ENCODE measurements at regions not wholly inside any gene's neighbourhood (a gene's known extent, or its start where the extent isn't known, plus 50 kb on each side); places are given as distances from the start of the nearest gene placed in this dataset.

- Histone ChIP-seq H2AK5ac (ENCODE audit: insufficient read length, low read length) (no peak overlapping the region), H3K79me1 (ENCODE audit: insufficient read depth, low read depth, low read length, poor library complexity, severe bottlenecking) (no peaks in the 10 kb centered on the region), H3K4me1 (ENCODE audit: insufficient read depth, low read length) (no peaks in the 10 kb centered on the region), H2BK120ac (ENCODE audit: low read depth, low read length, poor library complexity, severe bottlenecking) (no peak overlapping the region), H2BK20ac (ENCODE audit: low read depth, low read length, poor library complexity, severe bottlenecking) (no peak overlapping the region), H2BK15ac (ENCODE audit: low read depth, low read length) (no peak overlapping the region), H3K27me3 (ENCODE audit: insufficient read depth, low read length) (no peaks in the 10 kb centered on the region), H4K8ac (replicated peaks; ENCODE audit: insufficient read length, low read depth, low read length) (no peak overlapping the region), H3K14ac (ENCODE audit: insufficient read depth, low read length) (no peak overlapping the region), H4K5ac (ENCODE audit: insufficient read length, low read depth, low read length) (no peak overlapping the region), H2BK5ac (ENCODE audit: insufficient read length, low read length) (no peak overlapping the region), H3K18ac (ENCODE audit: insufficient read length, low read depth, low read length) (no peak overlapping the region), H3K9me3 (ENCODE audit: control insufficient read depth, low read depth, low read length) (no peaks in the 10 kb centered on the region), H4K20me1 (ENCODE audit: control insufficient read depth, insufficient read depth, insufficient read length) (no peaks in the 10 kb centered on the region), H3K56ac (ENCODE audit: insufficient read length, low read depth, low read length) (no peak overlapping the region), H3T11ph (ENCODE audit: low read length) (no peak overlapping the region), H4K91ac (ENCODE audit: insufficient read length, low read depth, low read length) (no peak overlapping the region), H3K4me2 (ENCODE audit: insufficient read depth, insufficient read length, low read length) (no peak overlapping the region), H2AFZ (ENCODE audit: low read length) (no peak overlapping the region), H3K23ac (ENCODE audit: insufficient read length, low read depth, low read length) (no peak overlapping the region), H3K27ac (ENCODE audit: insufficient read length, low read depth, low read length) (no peak overlapping the region), H3K9ac (ENCODE audit: extremely low read depth, insufficient read length, low read length) (no peak overlapping the region), H2BK12ac (ENCODE audit: insufficient read length, low read depth, low read length) (no peak overlapping the region), H3K4ac (ENCODE audit: low read depth, low read length) (no peak overlapping the region), H3K79me2 (ENCODE audit: insufficient read depth, low read length) (no peaks in the 10 kb centered on the region), H3K23me2 (ENCODE audit: insufficient read length, low read depth, low read length, poor library complexity, severe bottlenecking) (no peaks in the 10 kb centered on the region)
- H3K4me1 Mint-ChIP-seq: peaks cover 32 to 42% of the 10 kb centered on the region in 2 experiments
- H3K36me3 Mint-ChIP-seq (ENCODE audit: insufficient read depth in 1 of 3, low read depth in 3 of 3): no peaks in the 10 kb centered on the region
- TF ChIP-seq, protein P1, sequence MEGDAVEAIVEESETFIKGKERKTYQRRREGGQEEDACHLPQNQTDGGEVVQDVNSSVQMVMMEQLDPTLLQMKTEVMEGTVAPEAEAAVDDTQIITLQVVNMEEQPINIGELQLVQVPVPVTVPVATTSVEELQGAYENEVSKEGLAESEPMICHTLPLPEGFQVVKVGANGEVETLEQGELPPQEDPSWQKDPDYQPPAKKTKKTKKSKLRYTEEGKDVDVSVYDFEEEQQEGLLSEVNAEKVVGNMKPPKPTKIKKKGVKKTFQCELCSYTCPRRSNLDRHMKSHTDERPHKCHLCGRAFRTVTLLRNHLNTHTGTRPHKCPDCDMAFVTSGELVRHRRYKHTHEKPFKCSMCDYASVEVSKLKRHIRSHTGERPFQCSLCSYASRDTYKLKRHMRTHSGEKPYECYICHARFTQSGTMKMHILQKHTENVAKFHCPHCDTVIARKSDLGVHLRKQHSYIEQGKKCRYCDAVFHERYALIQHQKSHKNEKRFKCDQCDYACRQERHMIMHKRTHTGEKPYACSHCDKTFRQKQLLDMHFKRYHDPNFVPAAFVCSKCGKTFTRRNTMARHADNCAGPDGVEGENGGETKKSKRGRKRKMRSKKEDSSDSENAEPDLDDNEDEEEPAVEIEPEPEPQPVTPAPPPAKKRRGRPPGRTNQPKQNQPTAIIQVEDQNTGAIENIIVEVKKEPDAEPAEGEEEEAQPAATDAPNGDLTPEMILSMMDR (conservative IDR thresholded peaks at IDR 0.05): no peak
- no peak overlapping the region for H3K4me3 Mint-ChIP-seq
- no peak for DNase-seq
- H3K27me3 Mint-ChIP-seq (ENCODE audit: low read depth): peaks cover 20% of the 10 kb centered on the region
- no peak overlapping the region for H3K27ac Mint-ChIP-seq
- WGBS (ENCODE audit: extremely low coverage, insufficient read length, low lambda C conversion rate): no CpG with 5 or more reads among the region's 1 CpG
- H3K9me3 Mint-ChIP-seq: no peaks in the 10 kb centered on the region
These were observed 156.3 kb upstream of the SLC1A4 start for GRCh38 chr2:64832936-64833335.

All from H9 (cell line).